Smooth muscle cell (in vitro differentiated cells): ENCODE measurements at regions not wholly inside any gene's neighbourhood (a gene's known extent, or its start where the extent isn't known, plus 50 kb on each side); places are given as distances from the start of the nearest gene placed in this dataset.

Source experiments
- DNase-seq: peaks from one replicate; lab custom pipeline; 2025; ENCODE audit not compliant: unreplicated experiment; lab: John Stamatoyannopoulos, UW
- H2AFZ ChIP-seq: fragments of 200-600 bp; sonication (generic); 2 replicates; pipeline ENCODE4 v1.6.0; 2016; ENCODE audit warnings: antibody characterized with exemption, low read depth, mild to moderate bottlenecking
- H3F3A ChIP-seq: fragments of 200-600 bp; sonication (generic); 2 replicates; pipeline ENCODE4 v1.6.0; 2017; ENCODE audit warnings: antibody characterized with exemption, low read depth
- H3K27ac ChIP-seq: fragments of 200-600 bp; sonication (generic); 2 replicates; pipeline ENCODE4 v1.5.1; 2016; ENCODE audit warnings: low read depth, mild to moderate bottlenecking
- H3K27me3 ChIP-seq: fragments of 200-600 bp; sonication (generic); 2 replicates; pipeline ENCODE4 v1.6.1; 2016; ENCODE audit warnings: low read depth, mild to moderate bottlenecking
- H3K36me3 ChIP-seq: fragments of 200-600 bp; sonication (generic); 2 replicates; pipeline ENCODE4 v1.5.1; 2016; ENCODE audit warnings: low read depth
- H3K4me1 ChIP-seq: fragments of 200-600 bp; sonication (generic); 2 replicates; pipeline ENCODE4 v1.5.1; 2016; ENCODE audit warnings: low read depth
- H3K4me2 ChIP-seq: fragments of 200-600 bp; sonication (generic); 2 replicates; pipeline ENCODE4 v1.6.0; 2016; ENCODE audit warnings: mild to moderate bottlenecking
- H3K4me3 ChIP-seq: fragments of 200-600 bp; sonication (generic); 2 replicates; pipeline ENCODE4 v1.5.1; 2016; ENCODE audit warnings: mild to moderate bottlenecking
- H3K79me2 ChIP-seq: fragments of 200-600 bp; sonication (generic); 2 replicates; pipeline ENCODE4 v1.6.0; 2016; ENCODE audit warnings: low read depth, mild to moderate bottlenecking
- H3K9ac ChIP-seq: fragments of 200-600 bp; sonication (generic); 2 replicates; pipeline ENCODE4 v1.6.0; 2016; ENCODE audit warnings: low read depth
- H3K9me3 ChIP-seq: fragments of 200-600 bp; sonication (generic); replicated peaks from 2 replicates; pipeline ENCODE4 v1.5.1; 2016; ENCODE audit warnings: low read depth
- H4K20me1 ChIP-seq: fragments of 200-600 bp; sonication (generic); 2 replicates; pipeline ENCODE4 v1.6.0; 2016; ENCODE audit warnings: low read depth
- CTCF ChIP-seq: fragments of 200-600 bp; sonication (generic); IDR thresholded peaks from 2 replicates; pipeline ENCODE4 v1.5.1; 2017; ENCODE audit warnings: borderline replicate concordance, mild to moderate bottlenecking, antibody characterized with exemption; ENCODE audit not compliant: insufficient read depth, poor library complexity, severe bottlenecking
- WGBS: methylation state at CpG from one replicate; pipeline ENCODE4 v1.1.7; 2016; ENCODE audit warnings: low lambda C conversion rate; 5-methylcytosine and 5-hydroxymethylcytosine counted together

- no peaks in the 10 kb centered on the region for H3F3A ChIP-seq
- WGBS, result 84% methylated on average over 2 of the region's 2 CpGs
- H3K9ac ChIP-seq, result no peak overlapping the region
- no peaks in the 10 kb centered on the region for H3K36me3 ChIP-seq
- no peaks in the 10 kb centered on the region for H3K4me1 ChIP-seq
- H3K4me2 ChIP-seq, result no peak overlapping the region
- TF ChIP-seq CTCF, result no peak
- no peak overlapping the region for H3K4me3 ChIP-seq
- H3K27ac ChIP-seq, result no peak overlapping the region
- no peaks in the 10 kb centered on the region for H3K9me3 ChIP-seq
- no peaks in the 10 kb centered on the region for H4K20me1 ChIP-seq
- no peak overlapping the region for H2AFZ ChIP-seq
- no peaks in the 10 kb centered on the region for H3K27me3 ChIP-seq
- no peaks in the 10 kb centered on the region for H3K79me2 ChIP-seq
- DNase-seq, result no peak
These were observed 136.1 kb upstream of the LGALSL start for GRCh38 chr2:64317707-64318475.

- Histone ChIP-seq H3K4me3 (no peak overlapping the region), H3K9me3 (no peaks in the 10 kb centered on the region), H3K9ac (no peak overlapping the region), H3K27me3 (no peaks in the 10 kb centered on the region), H2AFZ (no peak overlapping the region), H3K27ac (no peak overlapping the region), H3K36me3 (no peaks in the 10 kb centered on the region), H3K4me2 (no peak overlapping the region), H3K79me2 (no peaks in the 10 kb centered on the region), H3K4me1 (no peaks in the 10 kb centered on the region), H4K20me1 (no peaks in the 10 kb centered on the region), H3F3A (no peaks in the 10 kb centered on the region)
- TF ChIP-seq CTCF, result no peak
- 79% methylated on average over 1 of the region's 1 CpG for WGBS
- DNase-seq, result no peak
These were observed 135.6 kb upstream of the LGALSL start for GRCh38 chr2:64318476-64318748.

GRCh38 chr2:64319896-64320295 lies 134.1 kb upstream of the LGALSL start:
- Histone ChIP-seq H3K4me1 (no peaks in the 10 kb centered on the region), H2AFZ (no peak overlapping the region), H3K27me3 (no peaks in the 10 kb centered on the region), H3K4me2 (no peak overlapping the region), H3K9ac (no peak overlapping the region), H3K9me3 (no peaks in the 10 kb centered on the region), H3K79me2 (no peaks in the 10 kb centered on the region), H3K4me3 (no peak overlapping the region), H3F3A (no peaks in the 10 kb centered on the region), H4K20me1 (no peaks in the 10 kb centered on the region), H3K36me3 (no peaks in the 10 kb centered on the region), H3K27ac (no peak overlapping the region)
- TF ChIP-seq CTCF, result no peak
- no peak for DNase-seq
- WGBS, result 93% methylated on average over 3 of the region's 3 CpGs

- Histone ChIP-seq H3K27ac (no peak overlapping the region), H3K9me3 (no peaks in the 10 kb centered on the region), H3K27me3 (no peaks in the 10 kb centered on the region), H3K4me3 (no peak overlapping the region), H4K20me1 (no peaks in the 10 kb centered on the region), H3K4me1 (no peaks in the 10 kb centered on the region), H2AFZ (no peak overlapping the region), H3K36me3 (no peaks in the 10 kb centered on the region), H3K9ac (no peak overlapping the region), H3K4me2 (no peak overlapping the region), H3K79me2 (no peaks in the 10 kb centered on the region), H3F3A (no peaks in the 10 kb centered on the region)
- 96% methylated on average over 5 of the region's 5 CpGs for WGBS
- TF ChIP-seq CTCF, result no peak
- no peak for DNase-seq
These were observed 131.5 kb upstream of the LGALSL start for GRCh38 chr2:64322433-64322832.
